ENCODE measurements at regions not wholly inside any gene's neighbourhood (a gene's known extent, or its start where the extent isn't known, plus 50 kb on each side); places are given as distances from the start of the nearest gene placed in this dataset.
A peak's percentile ranks its signal among the peaks of the same experiment; 100 is the strongest.

GRCh38 chr4:34066126-34066525 lies 2178.2 kb downstream of the ARAP2 start:
- FAIRE-seq, result no peak
- WGBS (ENCODE audit: missing lambda C conversion rate), result 77% methylated on average over 2 of the region's 2 CpGs
- no peak for ATAC-seq
- no peak for DNase-seq (ENCODE audit: low read depth in 1 of 2, low spot score in 1 of 2)
- Histone ChIP-seq H3K27ac (no peak overlapping the region), H3K4me2 (no peak overlapping the region), H3K4me1 (no peaks in the 10 kb centered on the region), H3K9me3 (no peaks in the 10 kb centered on the region), H3K4me3 (no peak overlapping the region)
- no peak for TF ChIP-seq HDAC2 (IDR thresholded peaks at IDR 0.05)
- TF ChIP-seq ZSCAN20 (CRISPR knock-in tag; IDR thresholded peaks at IDR 0.05), result no peak
- TF ChIP-seq CTCF (IDR thresholded peaks at IDR 0.05), result no peak
- no peak for TF ChIP-seq RARB (CRISPR knock-in tag; IDR thresholded peaks at IDR 0.05)
- no peak for TF ChIP-seq EHMT2 (IDR thresholded peaks at IDR 0.05; ENCODE audit: low read depth)
- no peak for TF ChIP-seq ESRRA (IDR thresholded peaks at IDR 0.05; ENCODE audit: borderline replicate concordance, low read length)
- TF ChIP-seq CHD2 (IDR thresholded peaks at IDR 0.05; ENCODE audit: low read length, partially characterized antibody), result no peak
- TF ChIP-seq MYC (IDR thresholded peaks at IDR 0.05; ENCODE audit: borderline replicate concordance, low read length), result no peak
- TF ChIP-seq MAFK (IDR thresholded peaks at IDR 0.05; ENCODE audit: partially characterized antibody), result no peak
- TF ChIP-seq, protein P1, sequence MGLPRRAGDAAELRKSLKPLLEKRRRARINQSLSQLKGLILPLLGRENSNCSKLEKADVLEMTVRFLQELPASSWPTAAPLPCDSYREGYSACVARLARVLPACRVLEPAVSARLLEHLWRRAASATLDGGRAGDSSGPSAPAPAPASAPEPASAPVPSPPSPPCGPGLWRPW (IDR thresholded peaks at IDR 0.05), result no peak
- TF ChIP-seq TP53 (CRISPR knock-in tag; IDR thresholded peaks at IDR 0.05), result no peak
- no peak for TF ChIP-seq HOXB13 (CRISPR knock-in tag; IDR thresholded peaks at IDR 0.05; ENCODE audit: low read depth)
- ChIA-PET POLR2A (no interaction called here), CTCF (no interaction called here)

DNA sequence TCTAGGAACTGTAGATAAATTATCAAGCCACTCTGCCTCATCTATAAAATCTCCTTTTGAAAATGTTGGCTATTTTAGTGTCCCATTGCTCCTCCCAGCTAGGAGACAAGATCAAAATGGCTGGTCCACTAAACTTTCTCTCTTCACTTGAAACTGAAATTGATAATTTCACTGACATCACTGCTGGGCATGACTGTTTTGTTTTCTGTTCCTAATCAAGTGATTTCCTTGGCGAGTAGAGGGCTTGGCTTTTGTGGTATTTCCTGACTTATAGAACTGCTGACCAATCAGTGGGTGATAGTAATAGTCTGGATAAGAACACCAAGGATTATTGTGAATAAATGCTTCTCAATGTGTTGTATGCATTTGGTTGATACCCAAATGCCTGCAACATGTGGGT lies 2152.9 kb downstream of the ARAP2 start:
- POLR2A ChIA-PET, result no interaction called here
- FAIRE-seq, result no peak
- no peak for DNase-seq (ENCODE audit: low read depth in 1 of 2, low spot score in 1 of 2)
- Histone ChIP-seq H3K4me2 (no peak overlapping the region), H3K4me1 (no peaks in the 10 kb centered on the region), H3K9me3 (no peaks in the 10 kb centered on the region), H3K4me3 (no peak overlapping the region), H3K27ac (no peak overlapping the region)
- CTCF ChIA-PET, result no interaction called here
- WGBS (ENCODE audit: missing lambda C conversion rate), result 52% methylated on average over 1 of the region's 1 CpG
- TF ChIP-seq CEBPB (IDR thresholded peaks at IDR 0.05) (no peak), HOXB5 (CRISPR knock-in tag; IDR thresholded peaks at IDR 0.05) (no peak), MAZ (IDR thresholded peaks at IDR 0.05; ENCODE audit: borderline replicate concordance, low read depth, low read length) (no peak)
- no peak for ATAC-seq

- ATAC-seq (no peak), FAIRE-seq (no peak), DNase-seq (ENCODE audit: low read depth in 1 of 2, low spot score in 1 of 2) (no peak)
- no peaks in the 10 kb centered on the region for H3K4me1 ChIP-seq
- ChIA-PET CTCF (no interaction called here), POLR2A (no interaction called here)
- H3K4me2 ChIP-seq, result no peak overlapping the region
- H3K9me3 ChIP-seq, result no peaks in the 10 kb centered on the region
- H3K4me3 ChIP-seq, result no peak overlapping the region
- TF ChIP-seq MAFK (IDR thresholded peaks at IDR 0.05; ENCODE audit: partially characterized antibody) (peak; percentile 9), POLR2A (IDR thresholded peaks at IDR 0.05; ENCODE audit: low read length) (no peak)
- H3K27ac ChIP-seq, result no peak overlapping the region
Measured at GRCh38 chr4:34094114-34094513, 2150.2 kb downstream of the ARAP2 start.

DNA sequence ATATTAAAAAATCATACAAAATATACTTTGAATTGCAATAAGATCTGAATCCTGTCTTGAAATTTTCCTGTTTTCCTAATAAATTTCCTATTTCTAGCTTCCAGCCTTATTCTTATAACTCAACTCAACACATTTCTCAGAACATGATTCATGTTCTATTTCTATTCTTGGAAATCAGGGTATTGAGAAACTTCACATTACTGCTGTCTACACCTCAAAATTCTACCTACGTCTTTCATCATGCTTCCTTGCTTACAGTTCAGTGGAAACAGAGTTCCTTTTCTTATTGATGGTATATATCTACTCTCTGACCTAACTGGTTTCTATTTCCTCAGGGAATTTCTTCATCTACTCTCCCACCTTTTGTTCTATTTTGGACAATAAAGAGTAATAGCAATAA lies 2139.0 kb downstream of the ARAP2 start:
- ChIA-PET POLR2A (no interaction called here), CTCF (no interaction called here)
- Histone ChIP-seq H3K9me3 (no peaks in the 10 kb centered on the region), H3K4me1 (no peaks in the 10 kb centered on the region), H3K4me3 (no peak overlapping the region), H3K4me2 (no peak overlapping the region), H3K27ac (no peak overlapping the region)
- DNase-seq (ENCODE audit: low read depth in 1 of 2, low spot score in 1 of 2), result no peak
- no peak for TF ChIP-seq REST (IDR thresholded peaks at IDR 0.05)
- TF ChIP-seq, protein P1 (IDR thresholded peaks at IDR 0.05), result no peak
- TF ChIP-seq ZSCAN20 (CRISPR knock-in tag; IDR thresholded peaks at IDR 0.05), result no peak
- no peak for TF ChIP-seq SMC3 (IDR thresholded peaks at IDR 0.05)
- WGBS (ENCODE audit: missing lambda C conversion rate), result 44% methylated on average over 1 of the region's 1 CpG
- ATAC-seq, result no peak
- FAIRE-seq, result no peak
